GM20000 (cell line): ENCODE measurements at regions not wholly inside any gene's neighbourhood (a gene's known extent, or its start where the extent isn't known, plus 50 kb on each side); places are given as distances from the start of the nearest gene placed in this dataset.

Source experiments
- DNase-seq: peaks from one replicate; pipeline ENCODE4 v3.0.0; 2012; ENCODE audit warnings: low spot score
- CTCF ChIP-seq: IDR thresholded peaks from 2 replicates; pipeline ENCODE4 v1.5.1; 2012; ENCODE audit warnings: mild to moderate bottlenecking, control low read depth; ENCODE audit errors: extremely low read depth, missing control alignments

- no peak for DNase-seq
- TF ChIP-seq CTCF, result no peak
Observed at GRCh38 chr7:25832456-25832855, 319.5 kb upstream of the NFE2L3 start.

GRCh38 chr7:25832929-25833328 is 319.1 kb upstream of the NFE2L3 start:
- TF ChIP-seq CTCF, result no peak
- DNase-seq, result no peak

GRCh38 chr7:25834050-25834449 is 317.9 kb upstream of the NFE2L3 start:
- TF ChIP-seq CTCF, result no peak
- no peak for DNase-seq

- no peak for TF ChIP-seq CTCF
- DNase-seq, result no peak
Observed at GRCh38 chr7:25835197-25835596, 316.8 kb upstream of the NFE2L3 start.

GRCh38 chr7:25839084-25839769 is 312.8 kb upstream of the NFE2L3 start:
- no peak for TF ChIP-seq CTCF
- no peak for DNase-seq

- TF ChIP-seq CTCF, result no peak
- DNase-seq, result no peak
Observed at GRCh38 chr7:25840209-25840792, 311.7 kb upstream of the NFE2L3 start.

GRCh38 chr7:25841575-25841974 is 310.4 kb upstream of the NFE2L3 start:
- TF ChIP-seq CTCF, result no peak
- DNase-seq, result no peak
